ENCODE measurements at regions not wholly inside any gene's neighbourhood (a gene's known extent, or its start where the extent isn't known, plus 50 kb on each side); places are given as distances from the start of the nearest gene placed in this dataset.

GRCh38 chrX:106278951-106279350 lies 110.8 kb downstream of the PWWP3B start:
- no peak for TF ChIP-seq CTCF (conservative IDR thresholded peaks at IDR 0.05; ENCODE audit: low read depth, low read length)
- TF ChIP-seq EZH2phosphoT487 (IDR thresholded peaks at IDR 0.05; ENCODE audit: borderline replicate concordance, low read length) = no peak

Data from PC-3 (cell line).